ENCODE measurements at regions not wholly inside any gene's neighbourhood (a gene's known extent, or its start where the extent isn't known, plus 50 kb on each side); places are given as distances from the start of the nearest gene placed in this dataset.

DNA sequence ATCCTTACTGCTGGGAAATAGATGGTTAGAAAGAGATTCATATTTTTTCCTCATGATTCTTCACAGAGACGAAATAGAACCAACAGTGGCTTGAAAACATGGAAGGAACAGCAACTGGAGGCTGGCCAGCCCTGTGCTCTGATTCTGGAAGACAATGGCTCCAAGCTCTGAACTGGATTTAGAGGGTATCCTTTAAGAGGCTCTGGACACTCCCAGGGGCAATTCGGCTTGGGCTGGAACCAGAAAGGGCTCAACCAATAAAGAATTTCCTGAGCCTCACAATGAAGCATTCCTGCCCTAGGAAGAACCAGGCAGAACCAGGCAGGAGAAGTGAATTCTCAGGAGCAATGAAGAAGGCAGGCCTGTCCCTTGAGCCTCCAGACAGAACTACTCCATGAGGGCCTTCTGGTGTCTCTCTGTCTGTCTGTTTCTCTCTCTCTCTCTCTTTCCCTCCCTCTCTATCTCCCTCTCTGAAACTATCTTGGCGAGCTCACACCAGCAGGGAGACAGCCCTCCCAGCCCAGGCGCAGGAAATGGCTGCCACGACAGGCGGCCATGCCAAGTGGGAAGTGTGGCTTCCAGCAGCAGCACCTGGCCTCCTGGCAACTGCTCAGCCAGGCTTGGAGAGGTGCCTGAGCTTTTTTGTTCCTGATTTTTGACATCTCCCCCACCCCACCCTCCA, 93.3 kb downstream of the RCN1 start:
- TF ChIP-seq ZNF274 (IDR thresholded peaks at IDR 0.05; ENCODE audit: low read depth, low read length), result no peak
- H3K4me3 ChIP-seq (ENCODE audit: low read length), result no peak overlapping the region

DNA sequence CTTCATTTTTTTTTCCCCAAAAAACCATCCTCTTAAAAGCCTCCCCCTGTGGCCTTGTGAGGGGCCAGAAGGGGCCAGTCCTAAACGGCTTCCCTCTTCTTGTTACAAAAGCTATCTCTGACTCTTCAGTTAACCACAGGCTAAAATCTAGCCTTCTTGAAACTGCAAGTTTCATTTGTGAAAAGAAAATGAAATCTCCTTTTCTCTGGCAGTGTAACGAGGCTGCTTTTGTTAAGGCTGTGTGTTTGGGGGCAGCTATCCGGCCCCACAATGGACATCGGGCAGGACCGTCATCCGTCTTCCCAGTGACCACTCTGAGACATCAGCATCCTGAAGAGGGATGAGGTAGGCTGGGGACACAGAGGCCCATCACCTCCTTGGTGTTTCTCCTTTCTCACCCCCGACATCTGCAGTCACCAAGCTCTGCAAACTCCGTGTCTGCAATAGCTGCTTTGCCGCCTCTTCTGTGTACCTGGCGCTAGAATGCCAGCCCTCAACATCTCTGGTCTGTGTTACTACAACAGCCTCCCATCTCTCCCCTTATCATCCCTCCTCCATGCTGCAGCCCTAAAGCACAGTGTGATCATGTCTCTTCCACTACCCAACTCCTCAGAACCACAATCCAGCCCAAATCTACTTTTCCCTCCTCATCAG, 94.0 kb downstream of the RCN1 start:
- no peak for TF ChIP-seq ZNF274 (IDR thresholded peaks at IDR 0.05; ENCODE audit: low read depth, low read length)
- no peak overlapping the region for H3K4me3 ChIP-seq (ENCODE audit: low read length)

DNA sequence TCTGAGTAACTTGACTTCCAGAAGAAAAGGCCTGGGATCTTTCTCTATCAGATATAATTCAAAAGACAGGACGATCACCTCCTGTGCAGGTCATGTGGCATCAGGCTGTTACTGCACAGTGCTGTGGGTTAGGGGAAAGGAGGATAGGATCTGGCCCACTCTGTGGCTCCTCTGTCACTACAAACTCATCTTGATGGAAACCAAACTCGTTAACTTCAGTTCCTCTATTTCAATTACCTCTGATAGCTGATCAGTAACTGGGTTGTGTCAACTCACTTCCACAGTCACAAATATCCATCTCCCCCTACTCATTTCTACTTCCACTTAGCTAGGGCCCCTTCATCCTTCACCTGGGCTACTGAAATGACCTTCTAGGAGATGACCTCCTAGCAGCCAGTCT, 95.2 kb downstream of the RCN1 start:
- no peak for TF ChIP-seq ZNF274 (IDR thresholded peaks at IDR 0.05; ENCODE audit: low read depth, low read length)
- no peak overlapping the region for H3K4me3 ChIP-seq (ENCODE audit: low read length)

- H3K4me3 ChIP-seq (ENCODE audit: low read length), result no peak overlapping the region
- no peak for TF ChIP-seq ZNF274 (IDR thresholded peaks at IDR 0.05; ENCODE audit: low read depth, low read length)
These were observed 96.2 kb downstream of the RCN1 start for GRCh38 chr11:32187111-32187510.

GRCh38 chr11:32188785-32189184, 97.9 kb downstream of the RCN1 start:
- no peak for TF ChIP-seq ZNF274 (IDR thresholded peaks at IDR 0.05; ENCODE audit: low read depth, low read length)
- H3K4me3 ChIP-seq (ENCODE audit: low read length), result no peak overlapping the region

- TF ChIP-seq ZNF274 (IDR thresholded peaks at IDR 0.05; ENCODE audit: low read depth, low read length), result no peak
- H3K4me3 ChIP-seq (ENCODE audit: low read length), result no peak overlapping the region
These were observed 105.3 kb downstream of the RCN1 start for GRCh38 chr11:32196137-32196536.

- no peak overlapping the region for H3K4me3 ChIP-seq (ENCODE audit: low read length)
- no peak for TF ChIP-seq ZNF274 (IDR thresholded peaks at IDR 0.05; ENCODE audit: low read depth, low read length)
These were observed 107.2 kb downstream of the RCN1 start for GRCh38 chr11:32198053-32198452.

GRCh38 chr11:32200136-32200847, 109.4 kb downstream of the RCN1 start:
- TF ChIP-seq ZNF274 (IDR thresholded peaks at IDR 0.05; ENCODE audit: low read depth, low read length), result no peak

GRCh38 chr11:32204751-32205150, 113.9 kb downstream of the RCN1 start:
- H3K4me3 ChIP-seq (ENCODE audit: low read length), result no peak overlapping the region
- TF ChIP-seq ZNF274 (IDR thresholded peaks at IDR 0.05; ENCODE audit: low read depth, low read length), result no peak

More at GRCh38 chr11:32200136-32200847, 109.4 kb downstream of the RCN1 start:
- H3K4me3 ChIP-seq (ENCODE audit: low read length), result no peak overlapping the region

- no peak overlapping the region for H3K4me3 ChIP-seq (ENCODE audit: low read length)
- TF ChIP-seq ZNF274 (IDR thresholded peaks at IDR 0.05; ENCODE audit: low read depth, low read length), result no peak
These were observed 119.7 kb downstream of the RCN1 start for GRCh38 chr11:32210556-32210955.

DNA sequence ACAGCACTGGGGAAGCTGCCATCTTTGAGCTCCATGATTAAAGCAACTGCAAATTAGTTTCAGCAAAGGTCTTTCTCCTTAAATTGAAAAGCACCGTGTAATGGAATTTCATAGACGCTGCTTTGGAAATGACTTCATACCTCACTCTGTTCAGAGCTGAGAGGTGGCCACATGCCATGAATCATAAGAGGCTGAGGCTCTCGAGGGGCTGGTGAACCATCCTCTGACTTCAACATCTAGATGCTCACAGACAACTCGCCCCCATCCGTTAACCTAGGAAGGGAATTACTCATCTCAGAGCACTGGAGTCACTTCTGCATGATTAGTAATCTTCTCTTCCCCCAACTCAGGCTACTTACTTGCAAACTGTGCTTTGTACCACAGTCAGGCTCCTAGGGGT, 122.3 kb downstream of the RCN1 start:
- H3K4me3 ChIP-seq (ENCODE audit: low read length), result no peak overlapping the region
- no peak for TF ChIP-seq ZNF274 (IDR thresholded peaks at IDR 0.05; ENCODE audit: low read depth, low read length)

DNA sequence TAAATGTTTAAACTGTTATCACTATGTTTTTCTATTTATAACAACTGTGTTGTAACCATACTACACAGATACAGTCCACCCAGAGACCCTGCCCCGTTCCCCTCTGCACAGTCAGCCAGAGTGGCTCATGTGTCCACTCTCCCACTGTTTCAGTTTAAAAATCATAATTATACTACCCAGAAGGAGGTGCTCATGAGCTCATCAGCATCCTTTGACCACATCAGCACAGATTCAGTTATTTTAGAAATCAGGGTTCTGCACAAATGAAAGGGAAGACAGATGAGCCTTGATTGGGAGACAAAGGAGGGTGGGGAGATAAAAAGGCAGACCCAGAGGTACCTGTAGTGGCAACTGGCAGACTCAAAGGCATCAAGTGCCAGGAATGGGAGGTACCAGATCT, 124.3 kb downstream of the RCN1 start:
- no peak for TF ChIP-seq ZNF274 (IDR thresholded peaks at IDR 0.05; ENCODE audit: low read depth, low read length)

DNA sequence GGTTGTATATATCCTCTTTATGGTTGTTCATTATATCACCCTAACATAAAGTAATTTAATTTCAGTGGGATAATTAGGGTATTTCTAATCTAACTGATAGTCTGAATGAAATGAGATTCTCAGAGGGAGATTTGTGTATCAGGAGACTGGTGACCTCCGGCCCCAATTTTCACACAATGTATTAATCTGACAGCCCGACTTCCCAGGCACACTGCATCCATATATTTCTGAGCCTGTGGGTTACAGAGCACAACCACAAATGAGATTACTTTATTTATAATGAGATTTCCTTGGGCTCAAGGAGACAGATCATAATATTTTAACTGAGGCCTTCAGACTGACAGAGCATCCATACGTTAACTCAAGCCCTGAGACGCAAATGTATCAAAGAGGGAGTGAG, 125.9 kb downstream of the RCN1 start:
- no peak for TF ChIP-seq ZNF274 (IDR thresholded peaks at IDR 0.05; ENCODE audit: low read depth, low read length)
- H3K4me3 ChIP-seq (ENCODE audit: low read length), result no peak overlapping the region

More for the DNA sequence above, 124.3 kb downstream of the RCN1 start:
- no peak overlapping the region for H3K4me3 ChIP-seq (ENCODE audit: low read length)

DNA sequence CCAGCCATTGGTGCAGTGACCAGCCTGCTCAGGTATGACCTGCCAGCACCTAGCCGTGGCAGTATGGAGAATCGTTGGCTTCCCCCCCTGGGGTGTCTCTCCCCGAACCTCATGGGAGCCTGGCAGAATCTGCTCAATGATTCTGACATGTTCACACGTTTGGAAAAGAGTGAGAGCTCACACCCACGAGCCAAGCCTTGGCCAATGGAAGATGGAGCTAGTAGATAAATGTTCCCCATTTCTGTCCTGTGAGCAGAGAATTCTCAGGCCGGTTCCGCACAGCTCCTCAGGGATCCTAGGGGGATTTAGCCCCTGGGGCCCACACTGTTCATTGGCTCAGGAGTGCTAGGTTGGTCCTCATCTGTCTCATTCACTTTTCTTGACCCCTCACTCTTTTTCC, 128.4 kb downstream of the RCN1 start:
- TF ChIP-seq ZNF274 (IDR thresholded peaks at IDR 0.05; ENCODE audit: low read depth, low read length), result no peak
- no peak overlapping the region for H3K4me3 ChIP-seq (ENCODE audit: low read length)

GRCh38 chr11:32221476-32222032, 130.7 kb downstream of the RCN1 start:
- no peak overlapping the region for H3K4me3 ChIP-seq (ENCODE audit: low read length)
- no peak for TF ChIP-seq ZNF274 (IDR thresholded peaks at IDR 0.05; ENCODE audit: low read depth, low read length)

All from GM08714 (cell line).